GM19463 (cell line): ENCODE measurements at regions not wholly inside any gene's neighbourhood (a gene's known extent, or its start where the extent isn't known, plus 50 kb on each side); places are given as distances from the start of the nearest gene placed in this dataset.

ENCODE experiments used
- ATAC-seq: cut with Tn5 transposase; IDR thresholded peaks from one replicate; pipeline ENCODE4 v1.9.1; 2021; ENCODE audit warnings: mild to moderate bottlenecking, moderate library complexity; ENCODE audit not compliant: unreplicated experiment

DNA sequence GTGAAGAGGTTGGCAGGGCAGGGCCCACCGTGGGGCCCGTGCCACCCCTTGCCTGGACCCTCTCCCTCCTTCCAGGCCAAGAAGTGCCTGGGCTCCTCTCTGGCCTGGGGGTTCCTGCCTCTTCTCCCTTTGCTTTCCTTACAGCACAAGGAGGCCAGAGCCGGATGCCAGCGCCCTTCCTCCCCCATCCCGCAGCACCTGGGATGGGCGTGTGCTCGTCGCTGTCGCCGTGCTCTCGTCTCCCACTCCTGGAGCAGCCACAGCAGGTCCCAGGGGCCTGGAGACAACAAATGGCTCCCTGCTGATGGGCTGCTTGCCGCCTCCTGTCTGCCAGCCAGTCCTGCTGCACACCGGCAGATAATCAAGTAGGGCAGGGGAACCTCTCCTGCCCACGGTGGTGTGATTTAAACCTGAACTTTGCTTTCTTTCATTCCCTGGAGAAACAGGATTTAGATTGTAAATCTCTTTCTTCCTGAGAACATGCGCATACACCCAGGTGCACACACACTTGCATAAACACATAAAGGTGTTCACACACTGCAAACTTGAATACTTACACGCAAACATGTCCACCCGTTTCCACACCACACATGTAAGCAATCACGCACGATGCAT is 50.8 kb upstream of the POU3F1 start:
- no peak for ATAC-seq
